GM18498 (cell line): ENCODE measurements at regions not wholly inside any gene's neighbourhood (a gene's known extent, or its start where the extent isn't known, plus 50 kb on each side); places are given as distances from the start of the nearest gene placed in this dataset.

ENCODE experiments used
- ATAC-seq: cut with Tn5 transposase; IDR thresholded peaks from one replicate; pipeline ENCODE4 v1.9.1; 2021; ENCODE audit warnings: mild to moderate bottlenecking, moderate library complexity; ENCODE audit not compliant: unreplicated experiment

- peak; percentile 94 for ATAC-seq
Observed at GRCh38 chr4:10180927-10181744, 64.5 kb upstream of the WDR1 start.

GRCh38 chr4:10180603-10180926, 64.0 kb upstream of the WDR1 start:
- no peak for ATAC-seq

GRCh38 chr4:10179957-10180602, 63.5 kb upstream of the WDR1 start:
- ATAC-seq, result no peak

- ATAC-seq, result no peak
Observed at GRCh38 chr4:10178763-10179162, 62.2 kb upstream of the WDR1 start.

GRCh38 chr4:10175626-10176025, 59.0 kb upstream of the WDR1 start:
- no peak for ATAC-seq

GRCh38 chr4:10173754-10174749, 57.5 kb upstream of the WDR1 start:
- no peak for ATAC-seq

GRCh38 chr4:10173037-10173753, 56.6 kb upstream of the WDR1 start:
- no peak for ATAC-seq

- no peak for ATAC-seq
Observed at GRCh38 chr4:10172278-10172921, 55.8 kb upstream of the WDR1 start.

- no peak for ATAC-seq
Observed at GRCh38 chr4:10171055-10171454, 54.5 kb upstream of the WDR1 start.

- no peak for ATAC-seq
Observed at GRCh38 chr4:10169839-10170387, 53.3 kb upstream of the WDR1 start.

GRCh38 chr4:10168151-10168550, 51.6 kb upstream of the WDR1 start:
- ATAC-seq, result no peak

- no peak for ATAC-seq
Observed at GRCh38 chr4:10167201-10167600, 50.6 kb upstream of the WDR1 start.
